Psoas muscle (tissue), 7 donors: ENCODE measurements at regions not wholly inside any gene's neighbourhood (a gene's known extent, or its start where the extent isn't known, plus 50 kb on each side); places are given as distances from the start of the nearest gene placed in this dataset.

Experiments used
- ATAC-seq, 4 donors: fragments of 200-7000 bp; cut with Tn5 transposase; one replicate each; pipeline ENCODE4 v1.9.1; 2020; ENCODE audit warnings: moderate library complexity in 3 of 4, mild to moderate bottlenecking in 2 of 4
- DNase-seq, 2 donors: peaks; one replicate each; pipeline ENCODE4 v3.0.0-alpha.2; 2020
- H3K27ac ChIP-seq: fragments of 200-600 bp; one replicate; pipeline ENCODE4 v1.8.0; 2022
- H3K27me3 ChIP-seq, 3 donors: fragments of 200-600 bp in 1 of 3; one replicate each; pipeline versions ENCODE4 v1.6.1 to v1.8.0; 2013 to 2022; ENCODE audit warnings: low read length in 2 of 3, mild to moderate bottlenecking in 2 of 3, moderate library complexity in 1 of 3; ENCODE audit not compliant: insufficient read depth in 3 of 3
- H3K36me3 ChIP-seq, 2 donors: fragments of 200-600 bp in 1 of 2; one replicate each; pipeline versions ENCODE4 v1.6.1 to v1.8.0; 2013 to 2022; ENCODE audit warnings: low read depth in 1 of 2, mild to moderate bottlenecking in 1 of 2, moderate library complexity in 1 of 2; ENCODE audit not compliant: insufficient read depth in 1 of 2
- H3K4me1 ChIP-seq: fragments of 200-600 bp; one replicate; pipeline ENCODE4 v1.8.0; 2022
- H3K4me3 ChIP-seq: fragments of 200-600 bp; one replicate; pipeline ENCODE4 v1.8.0; 2022; ENCODE audit warnings: mild to moderate bottlenecking
- H3K9me3 ChIP-seq: fragments of 200-600 bp; one replicate; pipeline ENCODE4 v1.8.0; 2022
- CTCF ChIP-seq: fragments of 200-600 bp; IDR thresholded peaks from one replicate; pipeline ENCODE4 v1.8.0; 2022; ENCODE audit warnings: antibody characterized with exemption
- WGBS, 3 donors: extraction: QIAGEN DNeasy Blood & Tissue Kit; methylation state at CpG; one replicate each; pipeline versions ENCODE4 v1.1.6 to v1.1.7; 2013; 5-methylcytosine and 5-hydroxymethylcytosine counted together
- intact Hi-C, 2 donors: fragments of 100-400 bp; cut with DNase I; formaldehyde crosslinking; loops; one replicate each; pipeline versions ENCODE4 v1.11.0 to v1.14.2; 2022
- donor health status: healthy with polysubstance abuse.
- donor health status: DM: no; HTN: no; CAD: no; lungs with moderate emphysema.
- donor health status: Bipolar disorder and iron deficiency.
- donor health status: healthy.
- donor health status: DM: yes; HTN: yes; CAD: no.
- donor health status: DM: no; HTN: no; CAD: no.
- donor health status: DM: yes; HTN: yes; CAD: no.

- 84 to 89% (median 88%) methylated on average over 7 of the region's 7 CpGs for whole genome bisulfite sequencing, 3 donors
- Histone ChIP-seq H3K36me3 (no peaks in the 10 kb centered on the region), H3K27ac (no peak overlapping the region), H3K9me3 (no peaks in the 10 kb centered on the region), H3K4me1 (no peaks in the 10 kb centered on the region), H3K4me3 (no peak overlapping the region), H3K27me3 (peaks cover 0 to 2% (median 0%) of the 10 kb centered on the region in 3 donors)
- ATAC-seq (no peak), DNase-seq (no peak)
- intact Hi-C loops: no loop called here
- TF ChIP-seq CTCF: no peak
These were observed 523.8 kb downstream of the PTPRU start for GRCh38 chr1:29760067-29760564.

GRCh38 chr1:29758781-29759499, 522.6 kb downstream of the PTPRU start:
- Histone ChIP-seq H3K4me3 (no peak overlapping the region), H3K27me3 (peaks cover 0 to 2% (median 0%) of the 10 kb centered on the region in 3 donors), H3K27ac (no peak overlapping the region), H3K4me1 (no peaks in the 10 kb centered on the region), H3K9me3 (no peaks in the 10 kb centered on the region), H3K36me3 (no peaks in the 10 kb centered on the region)
- no peak for TF ChIP-seq CTCF
- 39 to 51% (median 47%) methylated on average over 5 of the region's 5 CpGs for WGBS, 3 donors
- DNase-seq (no peak), ATAC-seq (no peak)
- intact Hi-C loops: no loop called here

- no peak for TF ChIP-seq CTCF
- 62 to 70% (median 69%) methylated on average over 8 of the region's 8 CpGs for WGBS, 3 donors
- no peaks in the 10 kb centered on the region for H3K9me3 ChIP-seq
- no peak overlapping the region for H3K4me3 ChIP-seq
- ATAC-seq: no peak
- H3K27ac ChIP-seq: no peak overlapping the region
- H3K4me1 ChIP-seq: no peaks in the 10 kb centered on the region
- no peak for DNase-seq
- H3K27me3 ChIP-seq: peaks cover 0 to 2% (median 0%) of the 10 kb centered on the region in 3 donors
- no peaks in the 10 kb centered on the region for H3K36me3 ChIP-seq
- intact Hi-C loops: no loop called here
These were observed 521.8 kb downstream of the PTPRU start for GRCh38 chr1:29757866-29758780.

- DNase-seq: no peak
- no peak for TF ChIP-seq CTCF
- Histone ChIP-seq H3K27me3 (no peaks in the 10 kb centered on the region), H3K4me1 (no peaks in the 10 kb centered on the region), H3K4me3 (no peak overlapping the region), H3K36me3 (no peaks in the 10 kb centered on the region), H3K9me3 (no peaks in the 10 kb centered on the region), H3K27ac (no peak overlapping the region)
- ATAC-seq: no peak
- 79 to 83% (median 79%) methylated on average over 11 of the region's 11 CpGs for WGBS, 3 donors
- intact Hi-C loops: no loop called here
These were observed 520.8 kb downstream of the PTPRU start for GRCh38 chr1:29756901-29757725.
